HFF-Myc (cell line): ENCODE measurements at regions not wholly inside any gene's neighbourhood (a gene's known extent, or its start where the extent isn't known, plus 50 kb on each side); places are given as distances from the start of the nearest gene placed in this dataset.

Source experiments
- DNase-seq: peaks from one replicate; pipeline ENCODE4 v3.0.0-alpha.2; 2011; ENCODE audit warnings: low read depth; ENCODE audit errors: extremely low read depth
- H3K4me3 ChIP-seq: replicated peaks from 2 replicates; pipeline ENCODE4 v1.5.1; 2011; ENCODE audit warnings: low read depth, mild to moderate bottlenecking, control low read depth, low read length
- CTCF ChIP-seq: IDR thresholded peaks from 2 replicates; pipeline ENCODE4 v1.5.1; 2012; ENCODE audit warnings: mild to moderate bottlenecking, low read depth, low read length, control low read depth; ENCODE audit errors: missing control alignments

- TF ChIP-seq CTCF, result no peak
- no peak for DNase-seq
- no peak overlapping the region for H3K4me3 ChIP-seq
Measured at GRCh38 chr4:126954537-126955291, 678.0 kb upstream of the INTU start.

GRCh38 chr4:126955292-126956183, 677.2 kb upstream of the INTU start:
- no peak for DNase-seq
- no peak overlapping the region for H3K4me3 ChIP-seq
- no peak for TF ChIP-seq CTCF

- no peak overlapping the region for H3K4me3 ChIP-seq
- TF ChIP-seq CTCF, result no peak
- no peak for DNase-seq
Measured at GRCh38 chr4:126956184-126956897, 676.4 kb upstream of the INTU start.

- no peak overlapping the region for H3K4me3 ChIP-seq
- no peak for TF ChIP-seq CTCF
- DNase-seq, result no peak
Measured at GRCh38 chr4:126957556-126957955, 675.2 kb upstream of the INTU start.

- no peak for TF ChIP-seq CTCF
- H3K4me3 ChIP-seq, result no peak overlapping the region
- DNase-seq, result no peak
Measured at GRCh38 chr4:126957987-126958386, 674.8 kb upstream of the INTU start.

- H3K4me3 ChIP-seq, result no peak overlapping the region
- no peak for TF ChIP-seq CTCF
Measured at GRCh38 chr4:126958482-126958881, 674.3 kb upstream of the INTU start.

More at GRCh38 chr4:126958482-126958881, 674.3 kb upstream of the INTU start:
- DNase-seq, result no peak
